ENCODE measurements at regions not wholly inside any gene's neighbourhood (a gene's known extent, or its start where the extent isn't known, plus 50 kb on each side); places are given as distances from the start of the nearest gene placed in this dataset.

DNA sequence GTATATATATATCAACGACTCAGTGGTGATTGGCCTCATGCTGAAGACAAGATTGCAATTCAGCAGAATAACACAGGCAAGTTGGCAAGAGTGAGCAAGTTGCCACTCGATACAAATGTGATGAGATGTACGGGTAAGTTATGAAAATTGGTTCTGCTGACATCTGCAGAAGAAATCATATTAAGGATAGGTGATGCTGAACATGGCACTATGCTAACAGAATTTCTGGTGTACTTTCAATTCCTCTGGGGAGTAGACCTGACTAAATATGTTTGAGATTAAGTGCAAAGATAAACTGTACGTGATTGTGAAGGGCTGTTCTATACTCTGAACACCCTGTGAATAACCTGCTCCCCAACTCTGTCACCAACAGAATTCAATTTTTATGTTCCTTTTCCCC lies 758.2 kb downstream of the TBC1D32 start:
- ChIA-PET POLR2A (no interaction called here), CTCF (no interaction called here)
- Histone ChIP-seq H3K27ac (ENCODE audit: low read depth, low read length) (no peak overlapping the region), H3K4me3 (ENCODE audit: low read depth, low read length) (no peak overlapping the region), H3K27me3 (ENCODE audit: control insufficient read depth, insufficient read depth, low read length) (no peaks in the 10 kb centered on the region), H3K9me3 (ENCODE audit: control insufficient read depth, insufficient read depth, low read length) (peaks cover 2% of the 10 kb centered on the region; the same call in 1 of the 2 replicates)
- no peak for DNase-seq (ENCODE audit: low read depth, low spot score)
- TF ChIP-seq, protein P1, sequence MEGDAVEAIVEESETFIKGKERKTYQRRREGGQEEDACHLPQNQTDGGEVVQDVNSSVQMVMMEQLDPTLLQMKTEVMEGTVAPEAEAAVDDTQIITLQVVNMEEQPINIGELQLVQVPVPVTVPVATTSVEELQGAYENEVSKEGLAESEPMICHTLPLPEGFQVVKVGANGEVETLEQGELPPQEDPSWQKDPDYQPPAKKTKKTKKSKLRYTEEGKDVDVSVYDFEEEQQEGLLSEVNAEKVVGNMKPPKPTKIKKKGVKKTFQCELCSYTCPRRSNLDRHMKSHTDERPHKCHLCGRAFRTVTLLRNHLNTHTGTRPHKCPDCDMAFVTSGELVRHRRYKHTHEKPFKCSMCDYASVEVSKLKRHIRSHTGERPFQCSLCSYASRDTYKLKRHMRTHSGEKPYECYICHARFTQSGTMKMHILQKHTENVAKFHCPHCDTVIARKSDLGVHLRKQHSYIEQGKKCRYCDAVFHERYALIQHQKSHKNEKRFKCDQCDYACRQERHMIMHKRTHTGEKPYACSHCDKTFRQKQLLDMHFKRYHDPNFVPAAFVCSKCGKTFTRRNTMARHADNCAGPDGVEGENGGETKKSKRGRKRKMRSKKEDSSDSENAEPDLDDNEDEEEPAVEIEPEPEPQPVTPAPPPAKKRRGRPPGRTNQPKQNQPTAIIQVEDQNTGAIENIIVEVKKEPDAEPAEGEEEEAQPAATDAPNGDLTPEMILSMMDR (IDR thresholded peaks at IDR 0.05; ENCODE audit: low read depth, low read length), result no peak

DNA sequence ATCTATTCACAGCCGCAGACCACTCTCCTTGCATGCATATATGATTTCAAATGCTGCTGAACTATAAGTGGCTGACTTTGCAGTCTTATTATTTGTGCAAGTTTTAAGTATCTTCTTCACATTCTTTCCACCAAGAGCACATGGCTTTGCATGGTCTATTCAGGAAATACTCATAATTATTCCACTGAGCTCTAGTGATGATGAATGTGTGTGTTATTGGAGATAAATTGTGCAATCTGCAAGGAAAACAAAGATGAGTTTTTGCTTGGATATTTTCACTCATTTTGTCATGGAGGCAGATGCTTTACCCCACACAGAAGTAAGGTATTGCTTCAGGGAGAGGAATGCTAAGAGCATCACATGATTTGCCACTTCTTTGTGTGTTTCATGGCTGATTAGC lies 764.6 kb downstream of the TBC1D32 start:
- no peak overlapping the region for H3K27ac ChIP-seq (ENCODE audit: low read depth, low read length)
- TF ChIP-seq, protein P1 (IDR thresholded peaks at IDR 0.05; ENCODE audit: low read depth, low read length), result no peak
- H3K27me3 ChIP-seq (ENCODE audit: control insufficient read depth, insufficient read depth, low read length), result no peaks in the 10 kb centered on the region
- ChIA-PET CTCF (no interaction called here), POLR2A (no interaction called here)
- no peak for DNase-seq (ENCODE audit: low read depth, low spot score)
- H3K9me3 ChIP-seq (ENCODE audit: control insufficient read depth, insufficient read depth, low read length), result peaks cover 2% of the 10 kb centered on the region; the same call in 1 of the 2 replicates
- H3K4me3 ChIP-seq (ENCODE audit: low read depth, low read length), result no peak overlapping the region

DNA sequence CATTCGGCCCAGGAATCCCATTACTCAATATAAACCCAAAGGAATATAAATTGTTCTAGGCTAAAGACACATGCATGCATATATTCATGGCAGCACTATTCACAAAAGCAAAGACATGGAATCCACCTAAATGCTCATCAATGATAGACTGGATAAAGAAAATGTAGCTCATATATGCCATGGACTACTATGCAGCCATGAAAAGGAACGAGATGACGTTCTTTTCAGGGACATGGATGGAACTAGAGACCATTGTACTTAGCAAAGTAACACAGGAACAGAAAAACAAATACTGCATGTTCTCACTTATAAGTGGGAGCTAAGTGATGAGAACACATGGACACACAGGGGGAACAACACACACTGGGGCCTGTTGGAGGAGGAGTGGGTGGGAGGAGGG lies 769.5 kb downstream of the TBC1D32 start:
- H3K27ac ChIP-seq (ENCODE audit: low read depth, low read length), result no peak overlapping the region
- no peak overlapping the region for H3K4me3 ChIP-seq (ENCODE audit: low read depth, low read length)
- TF ChIP-seq, protein P1 (IDR thresholded peaks at IDR 0.05; ENCODE audit: low read depth, low read length), result no peak
- no peak for DNase-seq (ENCODE audit: low read depth, low spot score)
- ChIA-PET CTCF (no interaction called here), POLR2A (no interaction called here)
- peaks cover 7% of the 10 kb centered on the region for H3K9me3 ChIP-seq (ENCODE audit: control insufficient read depth, insufficient read depth, low read length)
- no peaks in the 10 kb centered on the region for H3K27me3 ChIP-seq (ENCODE audit: control insufficient read depth, insufficient read depth, low read length)

DNA sequence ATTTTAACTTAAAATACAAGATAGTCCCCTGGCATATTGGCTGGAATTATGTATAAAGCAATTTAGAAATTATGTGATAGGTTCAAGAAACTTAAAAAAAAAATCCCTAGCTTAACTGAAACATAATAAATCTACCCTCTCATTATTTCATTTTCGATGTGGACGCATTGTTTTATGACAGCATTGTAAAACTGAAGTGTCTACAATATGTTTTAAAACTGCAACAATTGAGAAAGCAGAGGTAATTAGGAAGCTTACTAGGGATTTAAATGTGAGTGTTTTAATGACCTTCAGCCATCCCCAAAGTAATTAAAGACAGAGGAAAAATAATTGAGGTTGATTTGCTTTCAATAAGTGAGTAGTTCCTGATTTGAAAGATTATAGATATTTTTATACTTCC lies 776.0 kb downstream of the TBC1D32 start:
- no peak for DNase-seq (ENCODE audit: low read depth, low spot score)
- H3K27me3 ChIP-seq (ENCODE audit: control insufficient read depth, insufficient read depth, low read length), result no peaks in the 10 kb centered on the region
- ChIA-PET POLR2A (no interaction called here), CTCF (no interaction called here)
- peaks cover 6% of the 10 kb centered on the region for H3K9me3 ChIP-seq (ENCODE audit: control insufficient read depth, insufficient read depth, low read length)
- no peak overlapping the region for H3K4me3 ChIP-seq (ENCODE audit: low read depth, low read length)
- no peak overlapping the region for H3K27ac ChIP-seq (ENCODE audit: low read depth, low read length)
- TF ChIP-seq, protein P1 (IDR thresholded peaks at IDR 0.05; ENCODE audit: low read depth, low read length), result no peak

DNA sequence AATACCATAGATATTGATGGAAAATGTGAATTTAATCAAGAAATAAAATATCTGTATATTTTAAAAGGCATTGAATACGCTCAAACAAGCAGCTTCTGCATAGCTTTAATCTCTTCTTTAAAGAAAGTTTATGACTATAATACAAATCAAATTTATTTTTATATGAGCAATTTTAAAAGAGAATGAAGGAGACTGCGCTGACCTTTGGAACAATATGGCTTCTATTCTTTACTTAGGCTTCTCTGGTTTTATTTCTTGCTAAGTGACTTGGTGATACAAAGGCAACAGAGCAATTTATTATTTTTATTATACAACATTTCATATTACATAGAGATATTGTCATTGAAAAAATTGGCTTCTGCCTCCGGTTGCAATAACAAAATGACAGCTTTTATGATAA lies 776.7 kb downstream of the TBC1D32 start:
- CTCF ChIA-PET, result no interaction called here
- DNase-seq (ENCODE audit: low read depth, low spot score), result no peak
- Histone ChIP-seq H3K9me3 (ENCODE audit: control insufficient read depth, insufficient read depth, low read length) (no peaks in the 10 kb centered on the region), H3K27ac (ENCODE audit: low read depth, low read length) (no peak overlapping the region), H3K4me3 (ENCODE audit: low read depth, low read length) (no peak overlapping the region), H3K27me3 (ENCODE audit: control insufficient read depth, insufficient read depth, low read length) (no peaks in the 10 kb centered on the region)
- POLR2A ChIA-PET, result no interaction called here
- TF ChIP-seq, protein P1 (IDR thresholded peaks at IDR 0.05; ENCODE audit: low read depth, low read length), result no peak

Data from AG04450 (cell line).